HepG2 (cell line): ENCODE measurements at regions not wholly inside any gene's neighbourhood (a gene's known extent, or its start where the extent isn't known, plus 50 kb on each side); places are given as distances from the start of the nearest gene placed in this dataset.

Experiments used
- ATRX ChIP-seq: sonication (generic); formaldehyde crosslinking; IDR thresholded peaks from 2 replicates; pipeline ENCODE4 v1.4.0; 2020; ENCODE audit warnings: missing genetic modification reagents, borderline replicate concordance
- DMTF1 ChIP-seq: sonication (generic); formaldehyde crosslinking; IDR thresholded peaks from 2 replicates; pipeline ENCODE4 v1.4.0; 2020; ENCODE audit warnings: mild to moderate bottlenecking, missing genetic modification reagents
- DR1 ChIP-seq: sonication (generic); formaldehyde crosslinking; IDR thresholded peaks from 2 replicates; pipeline ENCODE4 v1.8.0; 2021; ENCODE audit warnings: mild to moderate bottlenecking, missing genetic modification reagents, inconsistent platforms
- EHMT2 ChIP-seq: fragments of 200-600 bp; sonication (generic); IDR thresholded peaks from 2 replicates; pipeline ENCODE4 v1.7.0; 2017; ENCODE audit warnings: antibody characterized with exemption, low read depth, low read length, borderline replicate concordance
- GFI1 ChIP-seq: sonication (generic); formaldehyde crosslinking; IDR thresholded peaks from 2 replicates; pipeline ENCODE4 v1.5.0; 2020; ENCODE audit warnings: missing genetic modification reagents, mild to moderate bottlenecking, borderline replicate concordance
- HNF1B ChIP-seq: sonication (generic); formaldehyde crosslinking; IDR thresholded peaks from 2 replicates; pipeline ENCODE4 v1.5.1; 2020; ENCODE audit warnings: mild to moderate bottlenecking, moderate library complexity, missing genetic modification reagents
- KDM4B ChIP-seq: sonication (generic); formaldehyde crosslinking; IDR thresholded peaks from 2 replicates; pipeline ENCODE4 v1.4.0; 2020; ENCODE audit warnings: missing genetic modification reagents
- MAX ChIP-seq: IDR thresholded peaks from 2 replicates; pipeline ENCODE4 v1.6.1; 2012; ENCODE audit warnings: inconsistent platforms
- MEIS1 ChIP-seq: sonication (generic); formaldehyde crosslinking; IDR thresholded peaks from 2 replicates; pipeline ENCODE4 v1.9.0; 2021; ENCODE audit warnings: mild to moderate bottlenecking, missing genetic modification reagents, moderate library complexity, borderline replicate concordance
- SP4 ChIP-seq: sonication (generic); formaldehyde crosslinking; IDR thresholded peaks from 2 replicates; pipeline ENCODE4 v1.8.1; 2023; ENCODE audit warnings: mild to moderate bottlenecking, missing genetic modification reagents
- TCF12 ChIP-seq, 2 experiments: fragments of 450-650 bp in 1 of 2; sonication (generic) in 1 of 2; formaldehyde crosslinking in 1 of 2; IDR thresholded peaks; 2 replicates each; pipeline versions ENCODE4 v1.6.1 to v1.8.0; 2017 to 2022; ENCODE audit warnings: antibody characterized with exemption in 1 of 2, mild to moderate bottlenecking in 1 of 2, missing genetic modification reagents in 1 of 2, moderate library complexity in 1 of 2
- TEAD3 ChIP-seq: optimal IDR thresholded peaks from 2 replicates; pipeline ENCODE3; 2016; ENCODE audit warnings: borderline replicate concordance
- TOPORS ChIP-seq: sonication (generic); formaldehyde crosslinking; IDR thresholded peaks from 2 replicates; pipeline ENCODE4 v1.8.0; 2023; ENCODE audit warnings: mild to moderate bottlenecking, missing genetic modification reagents
- ZBTB42 ChIP-seq: sonication (generic); formaldehyde crosslinking; IDR thresholded peaks from 2 replicates; pipeline ENCODE4 v1.5.0; 2020; ENCODE audit warnings: mild to moderate bottlenecking, missing genetic modification reagents
- ZNF547 ChIP-seq: sonication (generic); formaldehyde crosslinking; IDR thresholded peaks from 2 replicates; pipeline ENCODE4 v1.5.1; 2020; ENCODE audit warnings: mild to moderate bottlenecking, missing genetic modification reagents
- ZNF574 ChIP-seq: sonication (generic); formaldehyde crosslinking; IDR thresholded peaks from 2 replicates; pipeline ENCODE4 v1.4.0; 2020; ENCODE audit warnings: missing genetic modification reagents
- ZSCAN29 ChIP-seq: sonication (generic); formaldehyde crosslinking; conservative IDR thresholded peaks from 2 replicates; pipeline ENCODE4 v1.4.0; 2020; ENCODE audit warnings: mild to moderate bottlenecking, missing genetic modification reagents

GRCh38 chr3:187983484-187984124, 170.4 kb upstream of the LPP start (continued):
- peak; percentile 85; the same call in 1 of the 2 replicates for TF ChIP-seq EHMT2
- no peak for TF ChIP-seq TOPORS (CRISPR knock-in tag)
- peak; percentile 45; the same call in 1 of the 2 replicates for TF ChIP-seq SP4 (CRISPR knock-in tag)
- 0 out of 2 replicates have a peak, but pooled peaks have one; percentile 35 for TF ChIP-seq DR1 (CRISPR knock-in tag)
- TF ChIP-seq TEAD3 (CRISPR knock-in tag): peak; percentile 83
- 0 out of 2 replicates have a peak, but pooled peaks have one; percentile 14 for TF ChIP-seq MAX
- TF ChIP-seq MEIS1 (CRISPR knock-in tag): no peak
- TF ChIP-seq ZBTB42 (CRISPR knock-in tag): no peak
- TF ChIP-seq DMTF1: 0 out of 2 replicates have a peak, but pooled peaks have one; percentile 34
- peak; percentile 84 for TF ChIP-seq GFI1 (CRISPR knock-in tag)
- TF ChIP-seq ZNF574 (CRISPR knock-in tag): peak; percentile 62
- no peak for TF ChIP-seq TCF12 (IDR thresholded peaks at IDR 0.05)
- TF ChIP-seq TCF12 (CRISPR knock-in tag; IDR thresholded peaks at IDR 0.05): peak; percentile 81
- TF ChIP-seq ATRX: no peak
- TF ChIP-seq ZNF547: 0 out of 2 replicates have a peak, but pooled peaks have one; percentile 50
- peak; percentile 55; the same call in 1 of the 2 replicates for TF ChIP-seq HNF1B
- TF ChIP-seq KDM4B (CRISPR knock-in tag): 0 out of 2 replicates have a peak, but pooled peaks have one; percentile 29
- 0 out of 2 replicates have a peak, but pooled peaks have one; percentile 21 for TF ChIP-seq ZSCAN29 (CRISPR knock-in tag)
